ENCODE measurements at regions not wholly inside any gene's neighbourhood (a gene's known extent, or its start where the extent isn't known, plus 50 kb on each side); places are given as distances from the start of the nearest gene placed in this dataset.

- H3K4me3 ChIP-seq (replicated peaks in 1 of 2; ENCODE audit: low read depth in 2 of 2, low read length in 2 of 2): no peak overlapping the region
- TF ChIP-seq CTCF (IDR thresholded peaks at IDR 0.05; ENCODE audit: low read depth, low read length): no peak
- no peak for DNase-seq (ENCODE audit: low read depth in 2 of 2)
Observed at GRCh38 chr10:128316121-128316726, 190.0 kb upstream of the MKI67 start.

GRCh38 chr10:128316925-128317324 lies 190.7 kb upstream of the MKI67 start:
- TF ChIP-seq CTCF (IDR thresholded peaks at IDR 0.05; ENCODE audit: low read depth, low read length): no peak
- no peak for DNase-seq (ENCODE audit: low read depth in 2 of 2)
- no peak overlapping the region for H3K4me3 ChIP-seq (replicated peaks in 1 of 2; ENCODE audit: low read depth in 2 of 2, low read length in 2 of 2)

- TF ChIP-seq CTCF (IDR thresholded peaks at IDR 0.05; ENCODE audit: low read depth, low read length): no peak
- DNase-seq (ENCODE audit: low read depth in 2 of 2): no peak
- H3K4me3 ChIP-seq (replicated peaks in 1 of 2; ENCODE audit: low read depth in 2 of 2, low read length in 2 of 2): no peak overlapping the region
Observed at GRCh38 chr10:128318366-128318765, 192.1 kb upstream of the MKI67 start.

GRCh38 chr10:128318913-128319312 lies 192.7 kb upstream of the MKI67 start:
- no peak for DNase-seq (ENCODE audit: low read depth in 2 of 2)
- no peak overlapping the region for H3K4me3 ChIP-seq (replicated peaks in 1 of 2; ENCODE audit: low read depth in 2 of 2, low read length in 2 of 2)
- TF ChIP-seq CTCF (IDR thresholded peaks at IDR 0.05; ENCODE audit: low read depth, low read length): no peak

GRCh38 chr10:128322106-128322505 lies 195.9 kb upstream of the MKI67 start:
- H3K4me3 ChIP-seq (replicated peaks in 1 of 2; ENCODE audit: low read depth in 2 of 2, low read length in 2 of 2): no peak overlapping the region
- no peak for TF ChIP-seq CTCF (IDR thresholded peaks at IDR 0.05; ENCODE audit: low read depth, low read length)
- no peak for DNase-seq (ENCODE audit: low read depth in 2 of 2)

GRCh38 chr10:128322950-128323349 lies 196.7 kb upstream of the MKI67 start:
- no peak for DNase-seq (ENCODE audit: low read depth in 2 of 2)
- no peak for TF ChIP-seq CTCF (IDR thresholded peaks at IDR 0.05; ENCODE audit: low read depth, low read length)
- no peak overlapping the region for H3K4me3 ChIP-seq (replicated peaks in 1 of 2; ENCODE audit: low read depth in 2 of 2, low read length in 2 of 2)
